Esophagus (tissue), 2 donors: ENCODE measurements at regions not wholly inside any gene's neighbourhood (a gene's known extent, or its start where the extent isn't known, plus 50 kb on each side); places are given as distances from the start of the nearest gene placed in this dataset.

Source experiments
- H3K27ac ChIP-seq, 2 donors: one replicate each; pipeline ENCODE4 v1.5.1; 2013; ENCODE audit warnings: low read depth in 2 of 2, mild to moderate bottlenecking in 2 of 2, inconsistent platforms in 1 of 2, low read length in 1 of 2, moderate library complexity in 1 of 2
- H3K27me3 ChIP-seq, 2 donors: one replicate each; pipeline ENCODE4 v1.6.1; 2013; ENCODE audit warnings: low read length in 2 of 2, control low read depth in 1 of 2, mild to moderate bottlenecking in 1 of 2; ENCODE audit not compliant: insufficient read depth in 2 of 2, control insufficient read depth in 1 of 2
- H3K36me3 ChIP-seq, 2 donors: one replicate each; pipeline ENCODE4 v1.6.1; 2013; ENCODE audit warnings: low read length in 1 of 2; ENCODE audit not compliant: control insufficient read depth in 2 of 2, insufficient read depth in 2 of 2
- H3K4me1 ChIP-seq, 2 donors: one replicate each; pipeline ENCODE4 v1.6.1; 2013; ENCODE audit warnings: low read length in 1 of 2; ENCODE audit not compliant: control insufficient read depth in 2 of 2, insufficient read depth in 2 of 2
- H3K4me3 ChIP-seq, 2 donors: one replicate each; pipeline ENCODE4 v1.5.1; 2013; ENCODE audit warnings: low read length in 2 of 2, mild to moderate bottlenecking in 2 of 2, low read depth in 1 of 2, moderate library complexity in 1 of 2
- H3K9me3 ChIP-seq, 2 donors: one replicate each; pipeline ENCODE4 v1.6.1; 2013; ENCODE audit warnings: mild to moderate bottlenecking in 2 of 2, low read depth in 1 of 2, low read length in 1 of 2, moderate library complexity in 1 of 2; ENCODE audit not compliant: control insufficient read depth in 2 of 2, insufficient read depth in 1 of 2
- WGBS, 2 donors: extraction: QIAGEN DNeasy Blood & Tissue Kit; methylation state at CpG; one replicate each; pipeline ENCODE4 v1.1.7; 2013; 5-methylcytosine and 5-hydroxymethylcytosine counted together
- donor health status: healthy with polysubstance abuse.
- donor health status: Bipolar disorder and iron deficiency.

DNA sequence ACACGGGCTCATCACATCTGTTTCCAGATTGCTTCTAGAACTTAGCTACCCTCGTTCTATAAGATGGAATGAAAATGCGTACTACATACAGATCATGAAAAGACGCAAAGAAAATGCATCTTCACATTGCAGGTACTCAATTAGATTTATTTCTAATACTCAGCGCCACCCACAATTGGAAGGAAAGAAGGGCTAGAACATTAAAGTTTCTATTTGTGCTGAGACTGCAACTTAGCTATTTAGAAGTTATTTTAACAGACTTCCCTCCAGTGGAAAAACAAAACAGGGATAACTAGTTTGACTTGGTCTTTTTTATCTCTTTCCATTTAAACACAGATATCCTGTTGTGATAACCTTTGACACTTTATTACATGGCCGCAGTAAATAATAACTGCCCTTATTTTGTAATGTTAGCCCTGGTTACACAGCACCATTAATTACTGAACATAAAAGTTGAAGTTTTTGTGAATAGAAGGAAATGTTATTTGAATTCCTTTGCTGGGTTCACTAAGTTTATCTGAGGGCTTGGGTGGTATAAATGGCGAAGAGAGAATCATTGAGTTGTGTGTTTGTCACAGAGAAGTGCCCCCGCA lies 86.9 kb upstream of the SLC25A26 start:
- Histone ChIP-seq H3K27ac (no peak overlapping the region), H3K27me3 (no peaks in the 10 kb centered on the region), H3K4me1 (no peaks in the 10 kb centered on the region), H3K36me3 (no peaks in the 10 kb centered on the region), H3K9me3 (no peaks in the 10 kb centered on the region), H3K4me3 (no peak overlapping the region)
- 79 to 82% methylated on average over 8 of the region's 8 CpGs for WGBS, 2 donors

DNA sequence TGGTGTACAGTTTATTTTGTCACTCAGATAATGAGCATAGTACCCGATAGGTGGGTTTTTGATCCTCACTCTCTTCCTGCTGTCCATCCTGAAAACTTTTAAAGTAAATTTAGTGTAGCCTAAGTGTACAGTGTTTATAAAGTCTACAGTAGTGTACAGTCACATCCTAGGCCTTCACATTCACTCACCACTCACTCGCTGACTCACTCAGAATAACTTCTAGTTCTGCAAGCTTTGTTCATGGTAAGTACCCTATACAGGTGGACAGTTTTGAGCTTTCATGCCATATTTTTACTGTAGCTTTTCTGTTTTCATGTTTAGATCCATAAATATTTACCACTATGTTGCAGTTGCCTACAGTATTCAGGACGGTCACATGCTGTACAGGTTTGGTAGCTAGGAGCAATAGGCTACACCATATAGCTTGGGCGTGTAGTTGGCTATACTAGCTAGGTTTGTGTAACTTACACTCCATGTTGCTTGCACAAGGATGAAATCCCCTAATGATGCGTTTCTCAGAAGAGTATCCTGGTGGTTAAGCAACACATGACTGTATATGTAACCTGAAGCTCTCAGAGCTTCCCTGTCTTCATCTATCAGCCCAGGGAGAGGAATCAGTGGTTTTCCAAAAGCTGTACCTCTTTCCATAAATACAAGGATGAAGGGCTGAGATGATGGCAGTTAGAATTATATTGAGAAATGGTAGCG lies 87.6 kb upstream of the SLC25A26 start:
- Histone ChIP-seq H3K9me3 (no peaks in the 10 kb centered on the region), H3K27ac (no peak overlapping the region), H3K36me3 (no peaks in the 10 kb centered on the region), H3K4me3 (no peak overlapping the region), H3K27me3 (no peaks in the 10 kb centered on the region), H3K4me1 (no peaks in the 10 kb centered on the region)
- 90 to 91% methylated on average over 6 of the region's 6 CpGs for WGBS, 2 donors

DNA sequence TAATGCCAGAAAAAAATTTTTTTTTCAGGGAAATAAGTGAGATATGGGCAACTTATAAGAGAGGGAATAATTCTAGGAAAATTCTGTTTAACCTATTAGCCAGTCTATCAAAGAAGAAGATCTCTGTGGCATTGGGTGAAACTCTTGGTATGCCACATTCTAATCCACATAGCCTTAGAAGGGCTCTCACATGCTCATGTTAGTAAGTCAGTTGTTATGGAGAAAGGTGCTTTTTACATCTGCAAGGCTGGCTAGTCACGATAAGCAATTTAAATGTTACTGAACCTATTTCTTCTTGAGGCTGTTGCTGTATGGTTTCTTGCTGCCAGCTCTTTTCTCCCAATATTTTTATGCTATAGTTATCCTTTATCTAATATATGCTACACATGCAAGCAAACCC lies 89.9 kb upstream of the MAGI1 start:
- WGBS, 2 donors, result 70 to 90% methylated on average over 1 of the region's 1 CpG
- no peaks in the 10 kb centered on the region for H3K4me1 ChIP-seq
- no peaks in the 10 kb centered on the region for H3K36me3 ChIP-seq
- H3K27ac ChIP-seq, result no peak overlapping the region
- no peaks in the 10 kb centered on the region for H3K9me3 ChIP-seq
- no peak overlapping the region for H3K4me3 ChIP-seq
- H3K27me3 ChIP-seq, result no peaks in the 10 kb centered on the region

- Histone ChIP-seq H3K4me3 (no peak overlapping the region), H3K9me3 (no peaks in the 10 kb centered on the region), H3K27me3 (no peaks in the 10 kb centered on the region), H3K36me3 (no peaks in the 10 kb centered on the region), H3K4me1 (no peaks in the 10 kb centered on the region), H3K27ac (no peak overlapping the region)
- 67 to 79% methylated on average over 6 of the region's 6 CpGs for whole genome bisulfite sequencing, 2 donors
These were observed 82.6 kb upstream of the MAGI1 start for GRCh38 chr3:66121318-66121717.

DNA sequence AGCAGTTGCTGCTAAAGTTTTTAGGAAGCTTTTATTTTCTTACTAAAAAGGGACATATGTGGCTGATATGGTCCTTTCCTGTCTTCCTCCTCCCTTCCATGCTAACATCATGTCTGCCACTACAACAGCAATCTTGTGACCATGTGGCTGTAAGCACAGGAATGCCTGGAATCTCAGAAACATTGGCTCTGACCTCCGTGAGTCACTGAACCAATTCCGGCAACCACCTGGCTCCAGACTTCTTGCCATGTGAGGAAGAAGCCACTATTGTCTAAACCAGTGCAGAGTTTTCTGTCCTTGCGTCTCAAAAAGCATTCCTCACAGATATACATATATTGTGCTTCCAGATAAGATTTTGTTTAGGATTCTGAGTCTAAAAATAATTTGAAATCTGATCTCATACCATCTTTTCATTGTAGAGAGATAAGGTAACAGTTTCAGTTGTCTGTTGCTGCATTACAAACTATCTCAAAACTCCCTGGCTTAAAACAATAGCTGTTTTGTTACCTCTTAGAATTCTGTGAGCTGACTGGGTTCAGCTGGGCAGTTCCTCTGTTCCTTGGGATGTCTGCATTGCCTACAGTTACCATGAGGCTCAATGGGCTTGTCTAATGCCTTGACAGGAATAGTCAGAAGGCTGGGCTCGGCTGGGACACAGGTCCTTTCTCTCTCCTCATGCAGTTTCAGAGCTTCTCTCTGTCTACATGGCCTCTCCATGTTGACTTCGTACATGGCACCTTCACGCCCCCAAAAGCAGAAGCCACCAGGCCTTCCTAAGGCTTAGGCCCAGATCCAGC lies 77.3 kb upstream of the MAGI1 start:
- Histone ChIP-seq H3K27me3 (no peaks in the 10 kb centered on the region), H3K4me3 (no peak overlapping the region), H3K36me3 (no peaks in the 10 kb centered on the region), H3K27ac (peak overlapping the region in 1 of 2 donors; percentile 8), H3K4me1 (no peaks in the 10 kb centered on the region), H3K9me3 (no peaks in the 10 kb centered on the region)
- 50 to 53% methylated on average over 6 of the region's 6 CpGs for WGBS, 2 donors

GRCh38 chr3:66113542-66113941 lies 74.8 kb upstream of the MAGI1 start:
- H3K4me1 ChIP-seq, result no peaks in the 10 kb centered on the region
- no peaks in the 10 kb centered on the region for H3K9me3 ChIP-seq
- H3K36me3 ChIP-seq, result no peaks in the 10 kb centered on the region
- H3K27ac ChIP-seq, result no peak overlapping the region
- no peaks in the 10 kb centered on the region for H3K27me3 ChIP-seq
- 88% methylated on average over 1 of the region's 1 CpG for whole genome bisulfite sequencing, 2 donors
- H3K4me3 ChIP-seq, result no peak overlapping the region

DNA sequence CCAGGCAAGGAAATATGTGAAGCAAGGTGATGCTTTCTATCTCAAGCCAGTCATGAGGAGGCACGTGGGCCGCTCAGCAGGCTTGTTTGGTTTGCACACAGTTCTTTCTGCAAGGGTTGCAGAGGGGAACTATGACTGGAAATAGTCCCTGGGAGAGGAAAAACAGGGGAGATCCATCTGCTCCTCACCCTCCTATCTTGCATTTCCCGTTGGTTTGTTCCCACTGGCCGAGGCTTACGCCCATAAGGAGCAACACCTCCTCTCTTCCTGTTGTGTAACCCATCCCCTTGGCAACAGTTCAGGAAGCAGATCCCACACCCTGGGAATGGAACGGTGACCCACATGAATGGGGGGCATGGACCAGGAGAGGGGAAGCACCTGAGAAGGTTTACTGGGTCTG lies 72.1 kb upstream of the MAGI1 start:
- no peaks in the 10 kb centered on the region for H3K9me3 ChIP-seq
- H3K27ac ChIP-seq, result no peak overlapping the region
- no peak overlapping the region for H3K4me3 ChIP-seq
- H3K27me3 ChIP-seq, result no peaks in the 10 kb centered on the region
- H3K4me1 ChIP-seq, result no peaks in the 10 kb centered on the region
- H3K36me3 ChIP-seq, result no peaks in the 10 kb centered on the region
- WGBS, 2 donors, result 44 to 54% methylated on average over 6 of the region's 6 CpGs

GRCh38 chr3:66107855-66108254 lies 69.1 kb upstream of the MAGI1 start:
- no peak overlapping the region for H3K27ac ChIP-seq
- no peaks in the 10 kb centered on the region for H3K27me3 ChIP-seq
- H3K36me3 ChIP-seq, result no peaks in the 10 kb centered on the region
- no peak overlapping the region for H3K4me3 ChIP-seq
- no peaks in the 10 kb centered on the region for H3K4me1 ChIP-seq
- H3K9me3 ChIP-seq, result no peaks in the 10 kb centered on the region
- 48 to 67% methylated on average over 4 of the region's 4 CpGs for WGBS, 2 donors

GRCh38 chr3:66106788-66107187 lies 68.1 kb upstream of the MAGI1 start:
- Histone ChIP-seq H3K36me3 (no peaks in the 10 kb centered on the region), H3K9me3 (no peaks in the 10 kb centered on the region), H3K4me3 (no peak overlapping the region), H3K27me3 (no peaks in the 10 kb centered on the region), H3K4me1 (no peaks in the 10 kb centered on the region), H3K27ac (no peak overlapping the region)
- 74 to 83% methylated on average over 2 of the region's 2 CpGs for WGBS, 2 donors
